CD4-positive, alpha-beta T cell treated with Interleukin-15 for 4 hours (primary cell): ENCODE measurements at regions not wholly inside any gene's neighbourhood (a gene's known extent, or its start where the extent isn't known, plus 50 kb on each side); places are given as distances from the start of the nearest gene placed in this dataset.
"Not testable (repeated sequence)": the region's sequence is repeated elsewhere in the genome, so short reads cannot be mapped to it uniquely, and the experiment has no call there.

Experiments used
- DNase-seq: peaks from one replicate; pipeline ENCODE4 v3.0.0-alpha.2; 2020; ENCODE audit warnings: low spot score

DNA sequence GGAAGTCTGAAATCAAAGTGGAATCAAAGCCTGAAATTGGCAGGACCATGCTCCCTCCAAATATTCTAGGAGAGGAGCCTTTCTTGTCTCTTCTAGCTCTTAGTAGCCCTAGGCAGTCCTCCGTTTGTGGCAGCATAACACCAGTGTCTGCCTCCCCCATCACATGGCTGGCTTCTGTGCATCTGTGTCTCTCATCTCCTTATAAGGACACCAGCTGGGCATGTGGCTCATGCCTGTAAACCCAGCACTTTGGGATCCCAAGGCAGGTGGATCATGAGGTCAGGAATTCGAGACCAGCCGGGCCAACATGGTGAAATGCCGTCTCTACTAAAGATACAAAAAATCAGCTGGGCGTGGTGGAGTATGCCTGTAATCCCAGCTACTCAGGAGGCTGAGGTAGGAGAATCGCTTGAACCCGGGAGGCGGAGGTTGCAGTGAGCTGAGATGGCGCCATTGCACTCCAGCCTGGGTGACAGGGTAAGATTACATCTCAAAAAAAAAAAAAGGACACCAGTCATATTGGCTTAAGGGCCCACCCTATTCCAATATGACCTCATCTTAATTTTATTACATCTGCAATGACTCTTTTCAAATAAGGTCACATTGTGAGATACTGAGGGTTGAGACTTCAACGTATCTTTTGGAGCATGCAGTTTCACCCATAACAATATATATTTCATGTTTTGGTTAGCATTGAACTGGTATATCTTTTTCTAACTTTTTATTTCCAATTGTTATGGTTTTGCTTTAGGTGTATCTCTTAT is 148.0 kb upstream of the TPM1 start:
- no peak for DNase-seq

GRCh38 chr15:62895139-62895866 is 147.2 kb upstream of the TPM1 start:
- DNase-seq: no peak

DNA sequence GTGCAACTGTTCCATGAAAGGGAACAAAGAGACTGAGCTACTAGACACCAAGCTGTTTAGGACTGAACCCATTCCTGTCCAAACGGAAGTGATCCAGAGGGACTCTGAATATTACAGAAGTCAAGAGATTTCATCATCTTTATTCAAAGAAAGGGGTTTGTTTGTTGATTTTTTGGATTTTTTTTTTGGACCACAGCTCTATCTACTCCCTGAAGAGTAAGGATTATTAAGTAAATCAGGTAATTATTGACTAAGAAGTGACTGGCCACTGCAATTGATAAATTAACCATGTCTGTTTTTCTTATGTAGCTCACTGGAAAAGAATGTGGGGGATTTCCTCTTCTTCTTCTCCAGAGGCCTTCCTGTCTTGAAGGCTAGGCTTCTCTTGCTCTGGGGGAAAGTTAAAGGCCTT is 146.6 kb upstream of the TPM1 start:
- no peak for DNase-seq

- no peak for DNase-seq
These were observed 146.1 kb upstream of the TPM1 start for GRCh38 chr15:62896380-62896866.

GRCh38 chr15:62896969-62897486 is 145.5 kb upstream of the TPM1 start:
- DNase-seq: no peak

- no peak for DNase-seq
These were observed 144.9 kb upstream of the TPM1 start for GRCh38 chr15:62897634-62898033.

- DNase-seq: no peak
These were observed 143.5 kb upstream of the TPM1 start for GRCh38 chr15:62899090-62899493.

- DNase-seq: no peak
These were observed 142.3 kb upstream of the TPM1 start for GRCh38 chr15:62900071-62900802.

- no peak for DNase-seq
These were observed 141.5 kb upstream of the TPM1 start for GRCh38 chr15:62901087-62901486.

- no peak for DNase-seq
These were observed 140.5 kb upstream of the TPM1 start for GRCh38 chr15:62901909-62902546.

DNA sequence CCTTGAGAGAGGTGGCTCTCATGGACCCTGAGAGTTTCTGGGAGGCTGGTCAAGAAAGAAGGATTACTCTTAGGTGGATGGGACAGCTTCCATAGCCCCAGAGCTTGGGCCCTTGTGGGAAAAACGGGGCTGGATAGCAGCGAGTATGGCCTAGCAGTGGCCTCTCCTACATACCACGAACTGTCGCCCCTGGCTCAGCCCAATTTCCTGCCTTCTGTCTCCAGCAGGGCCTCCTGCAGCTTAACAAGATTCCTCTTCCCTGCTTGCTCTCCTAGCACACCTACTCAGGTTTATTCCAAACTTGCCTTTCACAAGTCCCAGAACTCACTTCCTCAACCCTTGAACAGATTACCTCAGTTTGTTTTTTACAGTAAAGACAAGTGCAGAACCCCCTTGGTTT is 139.7 kb upstream of the TPM1 start:
- no peak for DNase-seq

DNA sequence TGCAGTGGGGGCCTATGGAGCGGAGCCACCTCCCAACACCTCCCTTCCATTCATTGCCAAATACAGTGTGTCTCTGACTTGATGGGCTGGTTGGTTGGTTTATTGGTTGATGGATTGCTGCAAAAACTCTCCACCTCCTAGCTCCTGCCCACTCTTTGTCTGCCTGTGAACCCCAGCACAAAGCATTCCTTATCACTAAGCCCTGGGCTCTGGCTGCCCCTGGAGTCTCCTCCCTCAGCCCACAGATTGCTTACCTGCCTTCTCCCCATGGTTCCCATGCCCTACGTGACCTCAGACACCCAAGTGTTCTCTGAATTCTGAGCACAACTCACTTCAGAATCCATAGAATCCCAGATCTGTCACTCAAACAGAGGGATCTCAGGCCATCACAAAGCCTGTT is 139.1 kb upstream of the TPM1 start:
- no peak for DNase-seq

- DNase-seq: no peak
These were observed 138.3 kb upstream of the TPM1 start for GRCh38 chr15:62904041-62904910.

- DNase-seq: no peak
These were observed 135.9 kb upstream of the TPM1 start for GRCh38 chr15:62906627-62907026.

- DNase-seq: no peak
These were observed 135.3 kb upstream of the TPM1 start for GRCh38 chr15:62907275-62907674.

DNA sequence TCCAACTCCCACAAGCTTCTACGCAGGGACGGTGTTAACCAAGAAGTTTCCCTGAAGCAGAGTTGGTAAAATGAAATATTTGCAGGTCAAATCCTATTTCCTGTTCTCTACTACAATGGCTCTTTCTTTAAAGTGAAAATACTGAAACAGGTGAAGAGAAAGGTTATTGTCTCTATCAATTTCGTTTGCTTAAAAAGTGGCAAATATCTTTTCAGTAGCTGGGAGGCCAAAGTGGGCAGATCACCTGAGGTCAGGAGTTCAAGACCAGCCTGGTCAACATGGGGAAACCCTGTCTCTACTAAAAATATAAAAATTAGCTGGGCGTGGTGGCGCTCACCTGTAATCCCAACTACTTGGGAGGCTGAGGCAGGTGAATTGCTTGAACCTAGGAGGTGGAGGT is 134.2 kb upstream of the TPM1 start:
- DNase-seq: not testable (repeated sequence)

- DNase-seq: no peak
These were observed 133.3 kb upstream of the TPM1 start for GRCh38 chr15:62909257-62909656.

GRCh38 chr15:62912282-62912681 is 130.3 kb upstream of the TPM1 start:
- DNase-seq: no peak

GRCh38 chr15:62912808-62913207 is 129.7 kb upstream of the TPM1 start:
- no peak for DNase-seq

GRCh38 chr15:62913246-62913645 is 129.3 kb upstream of the TPM1 start:
- DNase-seq: no peak

- no peak for DNase-seq
These were observed 128.0 kb upstream of the TPM1 start for GRCh38 chr15:62914461-62915079.
